GM19463 (cell line): ENCODE measurements at regions not wholly inside any gene's neighbourhood (a gene's known extent, or its start where the extent isn't known, plus 50 kb on each side); places are given as distances from the start of the nearest gene placed in this dataset.

ENCODE experiments used
- ATAC-seq: cut with Tn5 transposase; IDR thresholded peaks from one replicate; pipeline ENCODE4 v1.9.1; 2021; ENCODE audit warnings: mild to moderate bottlenecking, moderate library complexity; ENCODE audit not compliant: unreplicated experiment

DNA sequence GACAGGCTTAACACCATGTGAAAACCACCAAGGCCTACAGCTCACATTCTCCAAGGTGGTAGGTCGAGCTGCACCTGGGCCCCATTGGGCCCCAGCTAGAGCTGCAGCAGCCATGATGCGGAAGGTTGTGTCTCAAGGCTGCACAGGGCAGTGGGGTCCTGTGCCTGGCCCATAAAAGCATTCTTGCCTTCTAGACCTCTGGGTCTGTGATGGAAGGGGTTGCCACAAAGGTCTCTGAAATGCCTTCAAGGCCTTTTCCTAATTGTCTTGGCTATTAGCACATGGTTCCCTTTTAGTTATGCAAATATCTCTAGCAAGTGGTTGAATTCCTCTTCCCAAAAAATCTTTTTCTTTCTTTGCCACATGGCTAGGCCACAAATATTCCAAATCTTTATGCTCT lies 52.5 kb upstream of the C11orf58 start:
- no peak for ATAC-seq

DNA sequence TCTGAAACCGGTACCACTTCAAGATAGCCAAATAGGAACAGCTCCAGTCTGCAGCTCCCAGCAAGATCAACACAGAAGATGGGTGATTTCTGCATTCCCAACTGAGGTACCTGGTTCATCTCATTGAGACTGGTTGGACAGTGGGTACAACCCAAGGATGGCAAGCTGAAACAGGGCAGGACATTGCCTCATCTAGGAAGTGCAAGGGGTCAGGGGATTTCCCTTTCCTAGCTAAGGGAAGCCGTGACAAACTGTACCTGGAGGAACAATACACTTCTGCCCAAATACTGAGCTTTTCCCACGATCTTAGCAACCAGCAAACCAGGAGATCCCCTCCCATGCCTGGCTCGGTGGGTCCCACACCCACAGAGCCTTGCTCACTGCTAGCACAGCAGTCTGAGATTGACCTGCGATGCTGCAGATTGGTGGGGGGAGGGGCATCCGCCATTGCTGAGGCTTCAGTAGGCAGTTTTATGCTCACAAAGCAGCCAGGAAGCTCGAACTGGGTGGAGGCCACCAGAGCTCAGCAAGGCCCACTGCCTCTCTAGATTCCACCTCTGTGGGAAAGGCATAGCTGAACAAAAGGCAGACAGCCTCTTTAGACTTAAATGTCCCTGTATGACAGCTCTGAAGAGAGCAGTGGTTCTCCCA lies 59.9 kb upstream of the C11orf58 start:
- ATAC-seq, result no peak

DNA sequence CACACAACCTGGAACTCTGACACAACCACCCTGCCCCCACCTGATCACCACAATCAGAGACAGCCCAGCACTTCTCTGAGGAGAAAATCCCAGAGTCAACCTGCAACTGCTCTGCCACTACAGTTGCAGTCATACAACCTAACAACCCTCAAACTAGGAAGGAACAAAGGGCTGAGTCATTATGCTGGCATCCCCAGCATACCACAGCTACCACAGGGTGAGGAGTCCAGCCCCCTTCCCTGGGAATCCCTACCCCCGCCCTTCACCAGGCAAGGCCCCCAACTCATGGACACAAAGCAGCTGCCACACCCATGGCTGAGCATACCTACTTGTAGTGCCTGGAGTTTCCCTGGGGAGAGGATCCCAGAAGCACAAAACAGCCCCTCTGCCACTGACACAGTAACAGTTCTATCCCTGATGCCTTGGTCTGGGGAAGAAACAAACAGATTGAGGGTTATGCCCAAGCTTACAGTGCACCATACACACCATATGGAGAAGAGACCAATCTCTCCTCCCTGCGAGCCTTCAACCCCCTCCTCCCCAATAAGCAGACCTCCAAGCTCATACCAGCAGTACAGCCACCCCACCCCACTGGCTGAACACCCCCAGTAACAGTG lies 68.5 kb upstream of the C11orf58 start:
- ATAC-seq, result no peak

DNA sequence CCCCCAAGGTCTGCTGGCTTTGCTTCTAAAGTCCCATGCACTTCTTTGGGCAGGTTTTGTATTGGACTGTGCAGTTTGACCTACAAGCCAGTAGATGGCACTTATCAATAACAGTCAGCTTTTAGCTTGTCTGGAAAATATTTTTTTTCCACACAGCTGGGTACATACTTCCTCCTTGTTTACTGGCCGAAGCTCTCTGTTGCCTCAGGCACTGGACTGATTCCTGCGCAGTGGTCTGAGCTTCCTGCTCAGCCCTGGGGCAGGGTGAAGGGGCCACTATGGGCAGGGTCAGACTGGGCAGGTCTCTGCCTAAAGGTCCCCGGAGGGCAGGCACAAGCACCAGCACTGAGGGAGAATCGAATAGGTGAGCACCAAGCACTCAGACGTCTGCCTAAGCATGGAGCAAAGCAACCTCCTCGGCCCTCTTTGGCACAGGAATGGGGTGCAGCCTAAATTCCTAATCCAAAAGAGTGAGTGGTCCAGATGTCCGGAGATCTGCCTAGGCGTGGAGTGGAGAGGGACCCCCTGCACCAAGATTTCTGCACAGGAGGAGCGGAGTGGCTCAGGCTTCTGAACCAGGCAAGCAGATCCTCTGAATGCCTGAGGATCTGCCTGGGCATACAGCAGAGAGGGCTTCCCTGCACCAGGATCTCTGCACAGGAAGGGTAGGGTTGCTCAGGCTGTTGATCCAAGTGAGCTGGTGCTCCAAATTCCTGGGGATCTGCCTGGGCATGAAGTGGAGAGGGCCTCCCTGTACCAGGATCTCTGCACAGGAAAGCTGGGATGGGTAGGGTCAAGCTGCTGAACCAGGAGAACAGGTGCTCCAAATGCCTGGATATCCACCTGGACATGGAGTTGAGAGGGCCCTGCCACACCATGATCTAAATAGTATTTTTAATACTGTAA lies 105.9 kb upstream of the C11orf58 start:
- no peak for ATAC-seq

DNA sequence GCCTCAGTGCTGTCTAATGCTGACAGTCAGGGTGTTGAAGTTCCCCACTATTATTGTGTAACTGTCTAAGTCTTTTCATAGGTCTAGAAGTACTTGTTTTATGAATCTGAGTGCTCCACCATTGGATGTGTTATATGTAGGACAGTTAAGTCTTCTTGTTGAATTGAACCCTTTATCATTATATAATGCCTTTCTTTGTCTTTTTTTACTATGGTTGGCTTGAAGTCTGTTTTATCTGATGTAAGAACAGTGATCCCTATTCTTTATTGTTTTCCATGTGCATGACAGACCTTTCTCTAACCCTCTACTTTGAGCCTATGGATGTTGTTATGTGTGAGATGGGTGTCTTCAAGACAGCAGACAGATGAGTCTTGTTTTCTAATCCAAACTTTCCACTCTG lies 107.8 kb upstream of the C11orf58 start:
- ATAC-seq, result no peak

DNA sequence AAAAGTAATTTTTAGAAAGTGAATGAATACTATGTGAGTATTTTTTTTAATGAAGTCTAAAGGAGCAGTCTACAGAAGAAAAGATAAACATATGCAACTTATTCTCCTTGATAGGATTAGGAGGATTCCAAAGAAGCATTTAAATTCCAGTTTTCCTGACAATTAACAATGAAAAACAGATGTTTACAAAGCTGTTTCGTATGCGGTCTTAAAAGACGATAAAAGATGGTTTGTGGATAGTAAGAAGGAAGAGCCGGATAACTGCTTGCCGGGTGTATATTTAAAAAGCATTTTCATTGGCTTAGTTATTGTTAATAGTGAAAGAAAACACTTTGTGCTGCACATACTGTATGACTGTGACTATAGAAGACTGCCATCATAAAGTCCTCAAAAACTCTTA lies 120.0 kb upstream of the C11orf58 start:
- ATAC-seq, result no peak

DNA sequence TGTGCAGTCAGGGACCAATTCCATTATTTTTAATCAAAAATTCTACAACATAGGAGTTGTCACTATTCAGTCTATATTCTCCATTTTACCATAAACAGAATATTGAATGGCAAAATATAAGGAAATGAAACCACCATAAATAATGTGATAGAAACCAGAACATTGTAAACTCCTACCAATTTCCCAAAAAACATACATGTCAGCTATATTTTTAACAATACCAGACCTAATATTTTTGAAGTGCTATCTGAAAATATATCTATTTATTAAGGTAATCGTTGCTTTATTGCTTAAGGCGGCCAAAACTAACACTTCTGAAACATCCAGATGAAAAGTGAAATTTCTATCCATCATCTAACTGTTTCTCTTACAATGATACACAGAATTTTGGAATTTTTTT lies 123.0 kb upstream of the C11orf58 start:
- ATAC-seq, result no peak

DNA sequence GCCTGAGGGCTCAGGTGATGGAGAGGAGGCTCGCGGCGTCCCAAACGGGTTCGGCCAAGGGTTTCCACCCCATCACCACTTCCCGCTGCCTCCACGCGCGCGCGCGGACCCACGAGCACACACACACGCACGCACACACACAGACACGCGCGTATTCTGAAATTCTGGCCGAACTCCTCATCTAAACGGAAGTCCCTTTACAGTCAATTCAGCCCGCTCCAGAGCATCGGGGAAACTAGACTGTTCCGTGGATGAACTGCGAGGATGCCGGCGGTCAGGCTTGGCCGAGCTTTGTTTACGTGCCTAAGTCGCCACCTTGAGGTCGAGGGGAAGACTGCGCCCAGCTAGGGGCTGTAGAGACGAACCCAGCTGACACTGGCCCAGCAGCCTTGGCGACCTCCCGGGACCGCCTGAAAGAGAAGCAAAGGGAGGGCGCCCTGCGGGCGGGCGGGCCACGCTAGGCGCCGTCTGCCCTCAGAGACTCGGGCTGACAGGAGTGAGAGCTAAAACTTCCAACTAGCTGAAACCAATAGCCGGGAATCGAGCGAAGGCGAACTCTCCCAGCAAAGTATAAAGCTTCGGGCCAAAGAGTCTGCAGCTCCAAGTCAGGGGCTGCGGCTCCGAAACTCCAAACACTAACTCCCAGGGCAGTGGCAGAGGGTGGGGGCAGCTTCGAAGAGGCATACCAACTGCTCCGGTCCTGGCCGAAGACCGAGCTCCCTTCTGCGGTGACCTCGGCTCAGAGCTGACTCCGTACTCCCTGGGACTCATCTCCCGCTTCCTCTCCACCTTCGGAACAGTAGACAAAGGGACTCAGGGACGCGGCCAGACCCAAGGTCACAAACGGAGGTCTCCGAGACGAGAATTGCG lies 124.7 kb upstream of the C11orf58 start:
- peak; percentile 100 for ATAC-seq

DNA sequence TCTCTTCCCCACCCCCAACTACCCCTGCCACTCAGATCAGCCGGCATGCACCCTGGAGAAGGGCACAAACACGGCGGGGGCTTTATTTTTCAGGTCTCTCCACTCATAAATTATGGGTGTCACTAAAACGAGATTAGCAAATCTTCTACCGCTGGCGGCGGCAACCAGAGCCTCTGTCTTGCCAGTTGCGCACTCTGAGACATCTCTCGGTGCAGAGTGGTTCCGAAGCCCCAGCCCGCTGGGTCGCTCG lies 125.3 kb upstream of the C11orf58 start:
- no peak for ATAC-seq

DNA sequence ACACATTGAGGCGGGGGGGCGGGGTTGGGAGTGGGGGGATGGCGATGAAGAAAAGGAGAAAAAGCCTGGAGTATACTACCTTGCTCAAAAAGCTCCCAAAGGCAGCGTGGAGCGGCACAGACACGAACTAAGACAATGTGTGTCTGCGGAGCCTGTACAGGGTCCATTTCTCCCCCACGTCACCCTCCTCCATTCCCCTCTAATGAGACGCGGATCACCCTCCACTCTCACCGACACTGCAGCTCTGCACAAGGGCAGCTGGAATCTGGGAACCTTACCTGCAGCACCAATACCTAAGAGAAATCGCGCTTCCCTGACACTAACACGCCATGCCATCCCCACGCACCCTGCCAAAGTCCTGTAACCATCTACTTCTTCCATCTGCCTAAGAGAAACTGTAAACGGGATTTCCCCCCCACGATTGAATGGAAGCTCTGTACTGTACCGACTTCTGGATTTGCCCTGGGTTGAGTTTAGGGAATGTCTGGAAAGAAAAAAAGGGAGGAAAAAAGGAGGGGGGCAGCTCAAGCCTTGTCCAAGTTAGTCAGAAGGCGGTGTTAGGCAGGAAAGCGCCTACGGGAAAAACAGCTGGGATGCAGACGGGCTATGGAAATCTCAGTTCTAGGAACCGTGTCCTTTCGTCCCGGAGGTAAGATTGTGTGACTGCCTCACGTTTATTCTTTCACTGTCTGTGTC lies 125.7 kb upstream of the C11orf58 start:
- no peak for ATAC-seq

DNA sequence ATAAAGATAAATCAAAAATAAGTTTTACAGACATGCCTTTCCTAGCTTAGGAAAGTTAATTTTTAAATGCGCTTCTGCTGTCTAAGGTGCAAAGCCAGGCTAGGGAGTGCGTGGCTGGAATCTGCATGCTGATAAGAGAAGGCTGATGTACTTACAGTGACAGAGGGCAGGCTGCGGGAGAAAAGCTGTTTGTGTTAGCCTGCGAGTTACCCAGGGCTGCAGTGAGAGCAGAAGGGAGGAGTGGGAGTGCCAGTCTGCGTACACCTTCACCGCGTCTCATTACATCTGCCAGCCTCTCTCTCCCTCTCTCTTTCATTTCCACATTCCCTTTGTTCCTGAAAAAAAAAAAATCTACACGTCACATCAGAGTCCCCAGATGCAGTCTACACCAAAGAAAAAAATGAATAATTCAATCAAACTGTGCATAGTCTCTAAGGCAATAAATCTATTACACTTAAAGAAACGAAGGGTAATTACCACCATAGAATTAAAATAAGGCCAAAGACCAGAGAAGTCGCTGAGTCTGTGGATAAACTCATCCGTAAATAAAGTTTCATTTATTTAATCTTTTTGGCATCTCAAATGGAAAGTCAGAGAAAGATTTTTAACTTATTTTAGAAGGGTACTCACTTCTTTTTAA lies 126.4 kb upstream of the C11orf58 start:
- ATAC-seq, result no peak

DNA sequence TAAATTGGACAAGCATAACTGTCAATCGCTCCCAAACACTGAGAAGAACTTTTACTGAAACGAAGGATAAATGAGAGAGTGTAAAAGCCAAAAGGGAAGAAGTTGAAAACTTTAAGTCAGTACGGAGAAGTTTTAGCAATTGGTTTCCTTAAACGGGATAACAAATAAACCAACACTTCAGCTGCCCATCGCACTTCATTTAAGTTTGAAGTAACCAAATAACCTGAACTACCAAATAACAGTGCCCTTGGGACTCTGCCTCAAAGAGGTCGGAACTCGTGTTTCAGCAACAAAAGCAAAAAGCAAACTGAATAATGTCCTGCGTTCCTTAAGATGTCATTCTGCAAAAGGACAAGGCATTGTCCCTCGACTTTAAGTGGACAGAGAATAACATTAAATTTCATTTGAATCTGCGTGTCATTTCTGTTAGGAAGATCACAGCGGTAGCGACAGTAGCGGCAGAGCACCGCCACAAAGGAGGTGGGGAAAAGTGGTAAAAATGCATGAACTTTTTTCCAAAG lies 127.0 kb upstream of the C11orf58 start:
- ATAC-seq, result no peak

DNA sequence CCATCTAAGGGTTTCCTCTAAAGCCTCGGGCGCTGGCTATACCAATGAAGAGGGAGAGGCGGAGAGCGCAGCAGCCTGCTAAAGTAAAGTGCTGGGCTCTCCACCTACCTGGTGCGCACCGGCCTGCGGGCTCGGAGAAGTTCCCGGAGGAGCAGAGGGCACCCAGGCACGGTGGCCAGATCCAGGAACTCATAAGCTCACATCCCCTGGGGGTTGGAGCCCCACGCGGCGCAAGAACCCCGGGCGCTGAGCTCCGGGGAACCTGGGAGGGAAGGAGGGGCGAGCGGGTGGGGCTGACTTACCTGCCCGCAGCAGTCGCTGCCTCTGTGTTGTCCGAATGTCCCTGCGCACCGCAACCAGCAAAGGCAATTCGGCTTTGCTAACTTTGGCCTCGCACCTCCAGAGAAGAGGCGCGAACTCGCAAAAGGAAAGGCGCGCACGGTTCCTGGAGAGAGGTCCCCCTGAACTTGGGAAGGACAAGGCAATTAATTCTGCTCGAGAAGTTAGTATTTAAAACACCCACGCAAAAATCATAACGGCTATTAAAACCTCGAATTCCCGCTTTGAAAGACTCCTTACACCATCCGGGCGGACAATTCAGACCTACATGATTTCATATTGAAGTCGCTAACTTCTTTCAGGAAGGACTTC lies 127.6 kb upstream of the C11orf58 start:
- ATAC-seq, result no peak

DNA sequence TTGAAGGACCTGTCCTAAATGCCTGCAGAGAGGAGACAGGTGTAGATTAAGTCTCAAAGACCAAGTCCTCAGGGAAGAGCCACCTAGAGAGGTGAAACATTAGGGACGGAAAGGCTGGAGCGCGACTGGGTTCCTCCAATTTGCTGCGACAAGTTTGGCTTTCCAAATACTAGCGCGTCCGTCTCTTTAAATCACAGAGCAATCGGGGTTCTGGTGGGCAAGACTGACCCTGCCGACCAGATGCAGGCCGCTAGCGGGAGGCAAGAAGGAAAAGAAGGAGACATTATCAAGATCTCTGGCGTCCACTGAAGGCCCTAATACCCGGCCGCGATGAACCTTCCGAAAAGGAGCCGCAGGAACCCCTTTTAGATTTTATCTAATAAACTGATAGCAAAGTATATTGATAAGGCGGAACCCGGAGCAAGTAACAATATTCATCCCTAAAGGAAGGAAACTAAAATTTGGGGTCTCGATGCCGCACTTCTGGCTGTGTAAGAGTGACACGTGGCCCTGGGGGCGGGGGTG lies 128.2 kb upstream of the C11orf58 start:
- no peak for ATAC-seq

DNA sequence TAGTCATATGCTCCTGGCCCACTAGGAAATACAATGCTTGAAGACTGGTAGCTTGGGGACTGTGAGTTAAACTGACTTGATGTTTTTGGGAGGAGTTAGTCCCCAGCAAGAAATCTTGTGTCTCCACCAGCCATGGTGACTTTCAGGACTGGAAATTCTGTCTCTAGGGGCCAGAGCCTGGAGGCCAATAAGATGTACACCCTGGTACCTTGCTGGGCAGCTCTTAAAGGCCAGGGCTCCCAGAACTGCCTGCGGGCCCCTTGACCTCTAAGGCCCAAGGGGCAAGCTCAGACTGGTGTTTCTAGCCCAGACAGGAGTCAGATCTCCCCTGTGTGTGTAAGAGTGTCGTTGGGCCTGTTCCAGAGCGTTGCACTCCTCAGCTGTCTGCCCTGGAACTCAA lies 128.7 kb upstream of the C11orf58 start:
- no peak for ATAC-seq

DNA sequence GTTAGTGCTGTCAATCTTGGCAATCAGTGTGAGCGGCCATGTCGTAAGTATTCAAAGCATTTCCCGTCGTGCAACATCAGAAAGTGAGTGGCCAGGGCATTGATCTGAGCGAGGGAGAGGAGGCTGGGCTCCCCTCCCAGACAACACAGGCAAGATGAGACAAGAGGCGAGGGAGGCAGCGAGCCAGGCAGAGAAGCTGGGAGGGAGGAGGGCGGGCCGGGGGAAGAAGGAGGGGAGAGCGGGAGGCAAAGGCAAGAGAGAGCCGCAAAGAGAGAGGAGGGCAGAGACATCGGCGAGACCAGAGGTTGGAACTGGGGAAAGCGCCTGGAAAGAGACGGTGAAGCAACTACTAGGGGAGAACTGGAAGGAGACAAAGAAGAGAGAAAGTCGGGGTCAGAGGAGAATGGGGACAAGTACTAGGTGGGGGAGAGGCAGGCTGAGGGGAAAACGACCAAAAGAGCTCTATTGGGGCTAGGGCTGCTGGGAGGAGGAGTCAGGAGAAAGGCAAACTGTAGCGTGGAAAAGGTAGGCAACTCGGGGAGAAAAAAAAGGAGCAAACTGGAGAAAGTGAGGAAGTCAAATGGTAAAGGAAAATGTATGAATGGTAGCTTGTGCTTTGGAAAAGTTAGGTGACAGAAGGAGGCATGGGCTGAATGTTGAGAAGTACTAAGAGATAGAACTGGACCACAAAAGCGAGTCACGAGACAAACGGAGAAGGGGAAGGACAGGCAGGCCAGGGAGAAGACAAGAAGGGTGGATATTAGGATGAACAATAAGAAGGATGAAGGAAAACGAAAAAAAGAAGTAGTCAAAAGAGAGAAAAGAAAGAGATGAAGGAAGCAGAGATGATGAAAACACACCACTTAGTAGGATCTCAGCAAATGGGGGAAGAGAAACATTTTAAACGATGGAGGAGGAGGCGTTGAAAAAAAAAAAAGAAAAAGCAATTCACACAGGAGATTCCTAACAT lies 130.5 kb upstream of the C11orf58 start:
- ATAC-seq, result no peak

DNA sequence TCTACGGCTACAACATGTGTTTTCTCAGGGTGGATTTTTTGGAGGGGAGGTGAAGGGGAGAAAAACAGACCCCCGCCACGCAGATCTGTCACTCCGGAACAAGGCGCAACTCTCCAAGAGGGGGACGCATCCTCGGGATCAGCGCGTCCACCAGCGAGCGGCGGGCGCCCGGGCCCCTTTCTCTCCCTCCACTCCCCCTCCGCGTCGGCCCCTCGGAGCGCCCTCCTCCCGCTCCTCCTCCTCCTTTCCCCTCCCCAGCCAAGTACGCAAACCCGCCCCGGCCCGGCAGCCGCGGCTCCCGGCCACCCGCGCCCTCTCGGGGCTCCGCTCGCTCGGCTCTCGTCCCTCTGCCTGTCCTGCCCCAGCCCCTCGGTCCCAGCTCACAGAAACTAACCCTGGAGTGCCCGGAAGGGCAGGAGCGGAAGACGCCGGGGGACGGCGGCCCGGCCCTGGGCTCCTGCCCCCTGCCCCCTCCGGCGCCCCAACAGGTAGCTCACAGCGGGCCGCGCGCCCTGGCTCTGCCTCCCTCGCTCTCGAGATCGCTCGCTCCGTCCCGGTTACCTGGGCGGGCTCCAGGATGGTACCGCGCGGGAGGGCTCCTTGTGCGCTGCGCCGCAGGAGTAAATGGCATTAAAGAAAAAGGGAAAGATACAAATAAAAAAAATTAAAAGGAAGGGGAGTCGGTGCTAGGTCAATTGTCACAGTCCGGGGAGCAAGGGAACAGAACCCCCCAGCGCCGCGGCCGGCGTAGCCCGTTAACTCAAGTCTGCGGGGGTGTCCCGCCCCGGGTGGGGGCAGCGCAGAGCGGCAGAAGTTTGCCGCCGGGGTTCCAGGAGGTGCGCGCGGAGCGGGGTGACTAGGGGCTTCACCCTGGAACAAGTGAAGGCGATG lies 131.4 kb upstream of the C11orf58 start:
- ATAC-seq, result no peak
